NCI-H2171 (cell line): ENCODE measurements at regions not wholly inside any gene's neighbourhood (a gene's known extent, or its start where the extent isn't known, plus 50 kb on each side); places are given as distances from the start of the nearest gene placed in this dataset.
"Not testable (repeated sequence)": the region's sequence is repeated elsewhere in the genome, so short reads cannot be mapped to it uniquely, and the experiment has no call there.

Source experiments
- DNase-seq: peaks from one replicate; lab custom pipeline; 2025; lab: John Stamatoyannopoulos, UW

- DNase-seq = no peak
These were observed 57.5 kb upstream of the DYNLT3 start for GRCh38 chrX:37904833-37905232.

DNA sequence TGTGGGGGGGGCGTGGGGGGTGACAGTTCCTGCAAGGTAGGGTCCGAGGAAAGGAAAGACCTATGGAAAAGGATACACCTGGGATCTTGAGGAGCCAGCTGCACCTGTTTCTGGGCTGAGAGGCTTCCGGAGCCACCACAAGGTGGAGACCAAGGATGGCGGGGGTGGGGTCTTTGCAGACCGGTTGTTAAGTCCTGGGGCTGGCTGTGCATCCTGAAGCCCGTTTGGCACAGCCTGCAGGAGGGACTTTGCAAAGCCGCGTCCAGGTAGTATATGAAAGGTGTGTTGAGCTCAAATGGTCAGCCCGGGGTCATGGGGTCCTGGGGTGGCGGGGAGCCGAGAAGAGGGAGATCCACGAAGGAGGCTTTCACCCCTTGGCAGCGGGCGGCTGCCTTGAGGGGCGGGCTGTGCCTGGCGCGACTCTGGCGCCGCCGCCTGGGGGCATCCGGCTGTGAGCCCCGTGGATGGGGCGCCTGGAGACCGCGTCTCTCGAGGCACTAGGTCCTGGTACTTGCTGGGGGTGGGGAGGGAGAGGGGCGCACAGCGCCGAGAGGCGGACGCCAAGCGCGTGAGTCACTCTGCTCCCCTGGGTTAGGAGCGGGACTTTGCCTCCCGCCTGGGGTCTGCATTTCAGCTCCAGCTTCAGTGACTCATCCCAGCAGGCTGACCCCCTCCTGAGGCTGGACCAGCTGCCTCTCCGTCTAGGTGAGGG, 58.2 kb upstream of the DYNLT3 start:
- peak; percentile 3 for DNase-seq

- no peak for DNase-seq
These were observed 59.0 kb upstream of the DYNLT3 start for GRCh38 chrX:37906357-37906756.

DNA sequence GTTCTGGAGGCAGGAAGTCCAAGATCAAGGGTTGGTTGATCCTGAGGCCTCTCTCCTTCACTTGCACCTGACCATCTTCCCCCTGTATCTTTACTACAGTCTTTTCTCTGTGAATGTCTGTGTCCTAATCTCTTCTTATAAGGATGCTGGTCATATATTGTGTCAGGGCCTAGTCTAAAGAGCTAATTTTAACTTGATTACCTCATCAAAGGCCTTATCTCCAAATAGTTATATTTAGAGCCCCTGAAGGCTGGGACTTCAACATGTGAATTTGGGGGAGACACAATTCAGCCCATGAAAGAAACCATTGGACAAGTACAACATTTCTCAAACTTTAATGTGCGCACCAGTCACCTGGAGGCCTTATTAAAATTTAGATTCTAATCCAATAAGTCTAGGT, 62.8 kb upstream of the DYNLT3 start:
- no peak for DNase-seq

GRCh38 chrX:37912304-37912703, 64.9 kb upstream of the DYNLT3 start:
- no peak for DNase-seq

- DNase-seq = no peak
These were observed 65.4 kb upstream of the DYNLT3 start for GRCh38 chrX:37912777-37913176.

DNA sequence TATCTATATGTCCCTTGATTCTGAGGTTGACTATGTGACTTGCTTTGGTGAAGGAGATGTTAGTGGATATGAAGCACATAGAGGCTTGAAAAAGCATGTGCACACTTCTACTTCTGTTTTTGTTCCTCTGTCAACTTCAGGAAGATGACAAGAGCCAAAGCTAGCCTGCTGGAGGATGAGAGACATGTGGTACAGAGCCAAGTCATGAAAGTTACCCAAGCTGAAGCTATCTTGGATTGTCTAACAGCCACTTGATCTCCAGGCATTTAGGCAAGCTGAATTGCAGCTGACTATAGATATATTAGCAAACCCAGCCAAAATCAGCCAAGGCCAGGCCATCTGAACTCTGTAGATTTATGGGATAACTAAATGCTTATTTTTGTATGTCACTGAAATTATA, 70.8 kb upstream of the DYNLT3 start:
- no peak for DNase-seq

DNA sequence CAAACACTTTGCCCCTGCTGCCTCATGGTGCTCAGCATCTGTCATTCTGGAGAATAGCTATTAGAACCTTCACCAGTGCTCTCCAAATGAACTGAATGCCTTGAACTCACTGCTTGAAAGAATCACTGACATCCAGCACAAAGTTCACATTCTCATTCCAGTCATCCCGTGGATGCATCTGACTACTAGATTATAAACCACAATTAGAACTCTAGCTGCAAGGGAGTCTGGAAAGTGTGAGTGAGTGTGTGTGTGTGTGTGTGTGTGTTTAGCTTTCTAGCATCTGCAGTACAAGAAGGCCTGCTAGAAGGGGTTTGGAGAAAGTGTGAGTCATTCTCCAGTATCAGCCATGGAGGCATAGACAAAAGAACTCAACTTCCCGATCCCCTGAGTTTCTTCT, 71.3 kb upstream of the DYNLT3 start:
- DNase-seq = no peak

GRCh38 chrX:37921758-37922157, 74.4 kb upstream of the DYNLT3 start:
- no peak for DNase-seq

- DNase-seq = no peak
These were observed 75.6 kb upstream of the DYNLT3 start for GRCh38 chrX:37922928-37923327.

- not testable (repeated sequence) for DNase-seq
These were observed 78.4 kb upstream of the DYNLT3 start for GRCh38 chrX:37925761-37926160.

- DNase-seq = peak; percentile 2
These were observed 79.3 kb upstream of the DYNLT3 start for GRCh38 chrX:37926700-37927099.

GRCh38 chrX:37942170-37942569, 64.2 kb upstream of the SYTL5 start:
- DNase-seq = no peak

GRCh38 chrX:37943554-37944344, 62.6 kb upstream of the SYTL5 start:
- DNase-seq = no peak

DNA sequence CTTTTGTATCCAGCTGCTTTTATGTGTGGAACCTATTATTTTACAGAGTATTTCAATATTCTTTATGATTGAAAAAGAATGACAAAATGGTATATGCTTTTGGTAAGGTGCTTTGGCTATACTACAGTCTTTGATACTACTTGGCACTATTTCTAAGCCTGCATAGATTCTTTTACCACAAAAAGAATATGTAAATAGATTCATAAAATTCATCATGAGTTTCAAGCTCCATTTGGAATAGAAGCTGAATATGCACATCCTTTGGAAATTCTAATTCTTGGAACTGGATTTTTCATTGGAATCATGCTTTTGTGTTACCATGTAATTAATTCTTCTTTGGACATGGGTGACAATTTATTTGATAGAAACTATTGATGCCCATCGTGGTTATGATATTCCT, 60.2 kb upstream of the SYTL5 start:
- no peak for DNase-seq

GRCh38 chrX:37955273-37955672, 51.1 kb upstream of the SYTL5 start:
- no peak for DNase-seq

DNA sequence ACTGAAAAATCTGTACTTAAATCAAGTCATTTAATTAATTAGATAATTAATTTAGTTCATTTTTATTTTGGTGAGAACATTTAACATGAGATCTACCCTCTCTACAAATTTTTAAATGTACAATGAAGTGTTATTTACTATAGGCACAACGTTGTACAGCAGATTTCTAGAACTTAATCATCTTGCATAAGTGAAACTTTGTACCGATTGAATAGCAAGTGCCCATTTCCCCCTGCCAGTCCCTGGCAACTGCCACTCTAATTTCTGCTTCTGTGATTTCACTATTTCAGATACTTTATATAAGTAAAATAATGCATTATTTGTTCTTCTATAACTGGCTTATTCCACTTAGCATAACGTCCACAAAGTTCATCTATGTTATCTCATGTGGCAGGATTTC, 50.1 kb upstream of the SYTL5 start:
- DNase-seq = no peak
